T-helper 2 cell treated with Interferon-gamma antibody and Interleukin-4, amounts not matched to agents 5 μg/mL and 100 μg/mL, for 36 hours (primary cell): ENCODE measurements at regions not wholly inside any gene's neighbourhood (a gene's known extent, or its start where the extent isn't known, plus 50 kb on each side); places are given as distances from the start of the nearest gene placed in this dataset.

Experiments
- DNase-seq: peaks from one replicate; pipeline ENCODE4 v3.0.0; 2021; ENCODE audit warnings: low spot score
- H3K27ac Mint-ChIP-seq: one replicate; pipeline ENCODE4 v1.8.0; 2021; ENCODE audit warnings: mild to moderate bottlenecking, mixed read lengths
- H3K27me3 Mint-ChIP-seq: one replicate; pipeline ENCODE4 v1.8.0; 2021; ENCODE audit warnings: low read depth, mixed read lengths
- H3K36me3 Mint-ChIP-seq: one replicate; pipeline ENCODE4 v1.8.0; 2021; ENCODE audit warnings: low read depth, mixed read lengths
- H3K4me1 Mint-ChIP-seq: one replicate; pipeline ENCODE4 v1.8.0; 2021; ENCODE audit warnings: low read depth, mixed read lengths
- H3K4me3 Mint-ChIP-seq: one replicate; pipeline ENCODE4 v1.8.0; 2022; ENCODE audit warnings: mild to moderate bottlenecking, moderate library complexity, mixed read lengths
- H3K9me3 Mint-ChIP-seq: one replicate; pipeline ENCODE4 v1.8.0; 2021; ENCODE audit warnings: mixed read lengths

DNA sequence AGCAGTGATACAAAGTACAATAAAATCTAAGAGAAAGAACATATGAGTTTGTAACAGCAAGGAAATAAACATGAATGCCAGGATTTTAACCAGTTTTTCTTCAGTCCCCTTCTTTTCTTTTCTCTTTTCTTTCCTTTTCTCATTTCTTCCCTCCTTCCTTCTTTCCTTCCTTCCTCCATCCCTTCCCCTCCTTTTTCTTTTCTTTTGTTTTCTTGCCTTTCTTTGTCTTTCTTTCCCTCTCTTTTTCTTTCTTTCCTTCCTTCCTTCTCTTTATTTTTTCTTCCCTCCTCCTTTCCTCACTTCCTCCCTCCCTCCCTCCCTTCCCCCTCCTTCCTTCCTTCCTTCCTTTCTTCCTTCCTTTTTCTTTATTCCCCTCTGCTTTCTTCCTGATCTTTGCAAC lies 142.8 kb upstream of the SYT4 start:
- Mint-ChIP-seq H3K27ac (no peak overlapping the region), H3K36me3 (no peaks in the 10 kb centered on the region), H3K27me3 (no peaks in the 10 kb centered on the region), H3K9me3 (peaks cover 8% of the 10 kb centered on the region), H3K4me3 (no peak overlapping the region), H3K4me1 (no peaks in the 10 kb centered on the region)
- no peak for DNase-seq

GRCh38 chr18:43420950-43421349 lies 143.7 kb upstream of the SYT4 start:
- no peaks in the 10 kb centered on the region for H3K36me3 Mint-ChIP-seq
- H3K9me3 Mint-ChIP-seq, result peaks cover 8% of the 10 kb centered on the region
- H3K27me3 Mint-ChIP-seq, result no peaks in the 10 kb centered on the region
- H3K27ac Mint-ChIP-seq, result no peak overlapping the region
- DNase-seq, result no peak
- H3K4me3 Mint-ChIP-seq, result no peak overlapping the region
- H3K4me1 Mint-ChIP-seq, result no peaks in the 10 kb centered on the region

DNA sequence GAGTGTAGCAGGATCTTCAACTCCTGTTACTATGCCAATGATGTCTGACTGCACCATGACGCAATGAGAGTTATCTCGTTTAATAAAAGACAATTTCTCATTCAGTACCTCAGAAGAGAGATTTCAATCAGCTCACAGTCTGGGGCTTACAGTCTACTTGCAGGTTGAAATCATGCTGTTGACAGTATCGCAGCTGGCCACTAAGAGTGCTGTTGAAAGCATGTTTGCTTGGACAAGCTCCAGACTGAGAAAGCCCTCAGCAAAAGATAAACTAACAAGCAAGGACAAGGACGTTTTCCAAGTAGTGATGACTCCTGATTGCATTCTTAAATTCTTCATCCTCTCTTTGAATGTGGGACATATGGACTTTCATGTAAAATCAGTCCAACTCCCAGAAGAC lies 145.2 kb upstream of the SYT4 start:
- Mint-ChIP-seq H3K27ac (no peak overlapping the region), H3K4me3 (no peak overlapping the region), H3K4me1 (no peaks in the 10 kb centered on the region), H3K9me3 (peaks cover 8% of the 10 kb centered on the region), H3K36me3 (no peaks in the 10 kb centered on the region), H3K27me3 (no peaks in the 10 kb centered on the region)
- DNase-seq, result no peak

DNA sequence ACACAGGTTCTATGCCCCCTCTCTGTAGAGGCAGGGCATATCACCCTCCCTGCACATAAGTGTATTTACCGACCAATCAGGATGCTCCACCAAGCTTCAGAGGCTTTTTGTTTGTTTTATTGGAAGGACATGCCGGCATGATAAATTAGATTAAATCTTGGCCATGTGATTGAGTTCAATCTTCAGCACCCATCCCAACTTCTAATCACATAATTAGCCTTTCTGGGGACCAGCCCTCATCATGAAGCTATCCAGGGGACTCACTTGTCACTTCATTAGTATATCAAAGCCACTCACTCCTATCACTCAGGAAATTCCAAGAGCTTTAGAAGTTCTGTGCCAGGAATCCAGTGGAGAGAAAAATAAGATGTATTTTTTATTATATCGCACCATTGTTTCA lies 158.6 kb upstream of the SYT4 start:
- Mint-ChIP-seq H3K4me1 (no peaks in the 10 kb centered on the region), H3K27me3 (no peaks in the 10 kb centered on the region), H3K4me3 (no peak overlapping the region), H3K36me3 (no peaks in the 10 kb centered on the region), H3K27ac (no peak overlapping the region), H3K9me3 (peaks cover 23% of the 10 kb centered on the region)
- DNase-seq, result no peak

GRCh38 chr18:43442131-43442530 lies 164.8 kb upstream of the SYT4 start:
- no peak overlapping the region for H3K27ac Mint-ChIP-seq
- H3K27me3 Mint-ChIP-seq, result no peaks in the 10 kb centered on the region
- DNase-seq, result no peak
- H3K4me1 Mint-ChIP-seq, result no peaks in the 10 kb centered on the region
- peaks cover 19% of the 10 kb centered on the region for H3K9me3 Mint-ChIP-seq
- no peaks in the 10 kb centered on the region for H3K36me3 Mint-ChIP-seq
- no peak overlapping the region for H3K4me3 Mint-ChIP-seq

GRCh38 chr18:43442571-43442970 lies 165.3 kb upstream of the SYT4 start:
- no peak overlapping the region for H3K4me3 Mint-ChIP-seq
- DNase-seq, result no peak
- H3K4me1 Mint-ChIP-seq, result no peaks in the 10 kb centered on the region
- H3K9me3 Mint-ChIP-seq, result peaks cover 19% of the 10 kb centered on the region
- H3K36me3 Mint-ChIP-seq, result no peaks in the 10 kb centered on the region
- no peaks in the 10 kb centered on the region for H3K27me3 Mint-ChIP-seq
- no peak overlapping the region for H3K27ac Mint-ChIP-seq

DNA sequence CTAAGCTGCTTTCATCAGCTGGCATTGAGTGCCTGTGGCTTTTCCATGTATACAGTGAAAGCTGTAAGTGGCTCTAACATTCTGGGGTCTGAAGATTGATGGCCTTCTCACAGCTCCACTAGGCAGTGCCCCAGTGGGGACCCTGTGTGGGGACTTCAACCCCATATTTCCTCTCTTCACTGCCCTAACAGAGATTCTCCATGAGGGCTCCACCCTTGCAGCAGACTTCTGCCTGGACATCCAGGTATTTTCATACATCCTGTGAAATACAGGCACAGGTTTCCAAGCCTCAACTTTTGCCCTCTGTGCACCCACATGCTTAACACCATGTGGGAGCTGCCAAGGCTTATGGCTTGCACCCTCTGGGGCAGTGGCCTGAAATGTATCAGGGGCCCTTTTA lies 188.2 kb upstream of the SYT4 start:
- H3K36me3 Mint-ChIP-seq, result no peaks in the 10 kb centered on the region
- H3K4me3 Mint-ChIP-seq, result no peak overlapping the region
- H3K27me3 Mint-ChIP-seq, result no peaks in the 10 kb centered on the region
- H3K27ac Mint-ChIP-seq, result no peak overlapping the region
- H3K4me1 Mint-ChIP-seq, result no peaks in the 10 kb centered on the region
- peaks cover 45% of the 10 kb centered on the region for H3K9me3 Mint-ChIP-seq
- DNase-seq, result no peak

- no peak for DNase-seq
- no peaks in the 10 kb centered on the region for H3K4me1 Mint-ChIP-seq
- no peak overlapping the region for H3K4me3 Mint-ChIP-seq
- H3K9me3 Mint-ChIP-seq, result peaks cover 20% of the 10 kb centered on the region
- no peaks in the 10 kb centered on the region for H3K27me3 Mint-ChIP-seq
- no peak overlapping the region for H3K27ac Mint-ChIP-seq
- no peaks in the 10 kb centered on the region for H3K36me3 Mint-ChIP-seq
Observed at GRCh38 chr18:43471873-43472272, 194.6 kb upstream of the SYT4 start.

GRCh38 chr18:43481069-43481468 lies 203.8 kb upstream of the SYT4 start:
- H3K27me3 Mint-ChIP-seq, result no peaks in the 10 kb centered on the region
- no peak overlapping the region for H3K4me3 Mint-ChIP-seq
- no peaks in the 10 kb centered on the region for H3K36me3 Mint-ChIP-seq
- no peak for DNase-seq
- H3K27ac Mint-ChIP-seq, result no peak overlapping the region
- H3K4me1 Mint-ChIP-seq, result no peaks in the 10 kb centered on the region
- H3K9me3 Mint-ChIP-seq, result peaks cover 27% of the 10 kb centered on the region

DNA sequence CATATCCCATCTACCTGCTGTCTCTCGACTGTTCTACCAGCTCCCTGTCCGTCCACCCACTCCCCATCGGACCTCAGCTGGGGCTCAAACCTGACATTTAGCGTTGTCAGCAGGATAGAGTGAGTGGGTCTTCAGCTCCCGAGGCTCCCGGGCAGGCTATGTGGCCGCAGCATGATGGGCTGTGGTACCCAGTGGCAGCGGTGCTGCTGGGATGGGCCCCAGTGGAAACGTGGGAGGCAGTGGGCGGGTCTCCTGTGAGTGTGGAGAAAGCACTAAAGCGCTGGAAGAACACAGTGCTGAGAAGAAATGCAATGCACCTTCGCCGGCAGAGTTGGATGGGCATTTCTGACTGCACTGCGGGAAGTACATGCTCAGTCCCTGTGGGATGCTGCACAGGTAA lies 204.8 kb upstream of the SYT4 start:
- H3K27me3 Mint-ChIP-seq, result no peaks in the 10 kb centered on the region
- H3K36me3 Mint-ChIP-seq, result no peaks in the 10 kb centered on the region
- H3K9me3 Mint-ChIP-seq, result peaks cover 35% of the 10 kb centered on the region
- H3K4me3 Mint-ChIP-seq, result no peak overlapping the region
- H3K4me1 Mint-ChIP-seq, result no peaks in the 10 kb centered on the region
- no peak overlapping the region for H3K27ac Mint-ChIP-seq
- DNase-seq, result no peak

DNA sequence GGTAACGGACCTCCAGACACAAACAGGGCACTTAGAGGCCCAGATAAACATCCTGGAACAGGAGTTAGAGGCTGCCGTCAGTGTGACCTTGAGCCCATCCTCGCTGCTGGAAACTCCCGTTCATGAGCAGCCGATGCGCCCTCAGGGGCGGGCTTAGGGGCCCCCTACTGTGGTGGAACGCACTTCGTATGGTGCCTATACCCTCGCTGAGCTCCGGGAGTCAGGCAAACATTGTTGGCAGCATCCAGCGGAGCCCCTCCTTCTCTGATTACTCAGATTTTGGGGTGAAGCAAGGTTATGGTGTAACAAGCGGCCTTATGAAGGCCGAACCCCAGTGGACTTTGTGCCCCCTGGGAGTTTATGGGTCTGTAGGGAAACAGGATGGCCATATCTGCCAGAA lies 205.3 kb upstream of the SYT4 start:
- DNase-seq, result no peak
- Mint-ChIP-seq H3K9me3 (peaks cover 35% of the 10 kb centered on the region), H3K36me3 (no peaks in the 10 kb centered on the region), H3K27ac (no peak overlapping the region), H3K4me1 (no peaks in the 10 kb centered on the region), H3K27me3 (no peaks in the 10 kb centered on the region), H3K4me3 (no peak overlapping the region)

- Mint-ChIP-seq H3K27me3 (no peaks in the 10 kb centered on the region), H3K36me3 (no peaks in the 10 kb centered on the region), H3K27ac (no peak overlapping the region), H3K4me3 (no peak overlapping the region), H3K4me1 (no peaks in the 10 kb centered on the region), H3K9me3 (peaks cover 44% of the 10 kb centered on the region)
- DNase-seq, result no peak
Observed at GRCh38 chr18:43484710-43485109, 207.4 kb upstream of the SYT4 start.

DNA sequence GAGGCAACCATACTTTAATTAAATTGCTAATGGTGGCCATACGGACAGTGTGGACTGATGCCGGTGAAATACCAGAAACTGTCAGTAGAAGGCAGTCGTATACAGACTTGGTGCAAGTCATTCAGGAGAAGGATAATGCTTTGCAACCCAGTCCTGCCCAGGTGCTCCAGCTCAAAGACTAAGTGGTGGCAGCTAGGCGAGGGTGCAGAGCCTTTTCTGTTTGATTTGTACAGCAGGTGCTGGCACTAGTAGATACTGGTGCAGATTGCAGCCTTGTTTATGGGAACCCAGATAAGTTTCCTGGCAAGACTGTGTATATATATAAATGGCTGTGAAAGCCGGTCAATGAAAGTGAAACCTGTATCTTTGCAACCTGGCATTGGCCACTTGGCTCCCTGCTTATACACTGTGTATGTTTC lies 208.3 kb upstream of the SYT4 start:
- no peak for DNase-seq
- Mint-ChIP-seq H3K27me3 (no peaks in the 10 kb centered on the region), H3K27ac (no peak overlapping the region), H3K36me3 (no peaks in the 10 kb centered on the region), H3K4me1 (no peaks in the 10 kb centered on the region), H3K9me3 (peaks cover 44% of the 10 kb centered on the region), H3K4me3 (no peak overlapping the region)

DNA sequence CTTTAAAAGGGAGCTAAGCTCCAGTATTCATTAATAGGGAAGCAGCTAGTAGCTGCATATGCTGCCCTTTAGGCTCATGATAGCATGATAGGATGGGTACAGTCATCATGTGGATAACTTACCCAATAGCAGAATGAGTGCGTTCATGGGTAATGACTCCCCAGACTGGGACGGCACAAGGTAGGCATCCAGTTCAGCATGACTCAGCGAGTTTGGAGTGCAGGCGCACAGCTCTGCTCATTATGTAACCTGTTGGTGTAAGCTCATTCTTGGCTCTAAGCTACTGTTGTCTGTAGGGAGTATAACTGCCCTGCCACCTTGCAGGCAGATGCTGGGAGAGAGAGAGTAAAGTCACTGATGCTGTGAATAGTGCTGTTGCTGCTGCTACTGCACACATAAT lies 209.2 kb upstream of the SYT4 start:
- no peak for DNase-seq
- Mint-ChIP-seq H3K27me3 (no peaks in the 10 kb centered on the region), H3K4me3 (no peak overlapping the region), H3K9me3 (peaks cover 36% of the 10 kb centered on the region), H3K36me3 (no peaks in the 10 kb centered on the region), H3K27ac (no peak overlapping the region), H3K4me1 (no peaks in the 10 kb centered on the region)

DNA sequence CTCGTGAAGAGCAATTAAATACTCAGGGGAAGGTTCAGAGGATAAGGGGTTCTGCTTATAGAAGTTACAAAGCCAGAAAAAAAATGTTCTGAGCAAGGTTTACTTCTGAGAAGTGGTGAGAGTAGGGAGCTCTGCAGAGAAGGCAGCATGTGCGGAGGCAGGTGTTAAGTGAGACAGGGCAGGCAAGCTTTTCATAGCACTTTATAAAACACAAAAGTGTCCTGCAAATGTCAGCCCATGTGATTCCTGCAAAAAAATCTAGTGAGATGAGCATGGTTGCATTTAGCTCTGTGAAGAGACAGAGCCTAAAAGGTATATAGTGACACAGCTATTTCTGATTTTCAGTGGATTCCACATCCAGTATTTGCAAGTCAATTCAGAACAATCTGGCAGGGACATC lies 223.8 kb upstream of the SYT4 start:
- peaks cover 44% of the 10 kb centered on the region for H3K9me3 Mint-ChIP-seq
- H3K36me3 Mint-ChIP-seq, result no peaks in the 10 kb centered on the region
- no peak overlapping the region for H3K27ac Mint-ChIP-seq
- H3K27me3 Mint-ChIP-seq, result no peaks in the 10 kb centered on the region
- no peak overlapping the region for H3K4me3 Mint-ChIP-seq
- no peaks in the 10 kb centered on the region for H3K4me1 Mint-ChIP-seq
- no peak for DNase-seq
